Kidney glomerular epithelial cell (primary cell): ENCODE measurements at regions not wholly inside any gene's neighbourhood (a gene's known extent, or its start where the extent isn't known, plus 50 kb on each side); places are given as distances from the start of the nearest gene placed in this dataset.

Experiments
- DNase-seq: peaks from one replicate; lab custom pipeline; 2025; lab: John Stamatoyannopoulos, UW

DNA sequence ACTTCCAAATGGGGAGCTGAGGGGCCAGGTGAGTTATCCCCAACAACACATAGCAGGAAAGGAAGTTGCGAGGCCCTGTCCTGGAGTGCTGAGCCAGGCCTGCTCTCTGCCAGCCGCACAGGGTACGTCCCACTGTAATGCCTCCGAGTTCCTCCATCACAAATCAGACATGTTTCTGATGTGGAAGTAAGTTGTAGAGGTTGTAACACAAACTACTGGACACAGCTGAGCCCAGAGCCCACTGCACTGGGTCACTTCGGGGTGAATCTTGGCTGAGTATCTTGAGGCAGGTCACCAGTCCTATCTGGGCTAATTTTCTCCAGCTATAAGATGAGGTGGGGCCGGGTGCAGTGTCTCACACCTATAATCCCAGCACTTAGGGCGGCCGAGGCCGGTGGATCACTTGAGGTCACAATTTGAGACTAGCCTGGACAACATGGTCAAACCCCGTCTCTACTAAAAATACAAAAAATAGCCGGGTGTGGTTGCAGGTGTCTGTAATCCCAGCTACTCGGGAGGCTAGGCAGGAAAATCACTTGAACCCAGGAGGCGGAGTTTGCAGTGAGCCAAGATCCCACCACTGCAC lies 100.8 kb upstream of the CDH5 start:
- no peak for DNase-seq

DNA sequence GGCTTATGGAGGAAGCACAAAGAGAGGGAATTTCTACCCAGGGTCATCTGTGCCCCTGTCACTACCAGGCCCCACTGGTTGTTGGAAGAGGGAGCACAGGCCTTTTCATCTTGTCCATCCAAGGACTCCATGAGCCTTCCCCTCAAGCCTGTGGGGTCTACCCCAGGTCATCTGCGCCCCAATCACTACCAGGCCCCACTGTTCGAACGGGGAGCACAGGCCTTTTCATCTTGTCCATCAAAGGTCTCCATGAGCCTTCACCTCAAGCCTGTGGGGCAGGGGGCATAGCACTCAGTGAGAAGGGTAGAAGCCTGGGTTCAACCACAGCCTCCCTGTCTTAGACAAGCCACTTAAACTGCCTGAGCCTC lies 101.5 kb upstream of the CDH5 start:
- DNase-seq = no peak

DNA sequence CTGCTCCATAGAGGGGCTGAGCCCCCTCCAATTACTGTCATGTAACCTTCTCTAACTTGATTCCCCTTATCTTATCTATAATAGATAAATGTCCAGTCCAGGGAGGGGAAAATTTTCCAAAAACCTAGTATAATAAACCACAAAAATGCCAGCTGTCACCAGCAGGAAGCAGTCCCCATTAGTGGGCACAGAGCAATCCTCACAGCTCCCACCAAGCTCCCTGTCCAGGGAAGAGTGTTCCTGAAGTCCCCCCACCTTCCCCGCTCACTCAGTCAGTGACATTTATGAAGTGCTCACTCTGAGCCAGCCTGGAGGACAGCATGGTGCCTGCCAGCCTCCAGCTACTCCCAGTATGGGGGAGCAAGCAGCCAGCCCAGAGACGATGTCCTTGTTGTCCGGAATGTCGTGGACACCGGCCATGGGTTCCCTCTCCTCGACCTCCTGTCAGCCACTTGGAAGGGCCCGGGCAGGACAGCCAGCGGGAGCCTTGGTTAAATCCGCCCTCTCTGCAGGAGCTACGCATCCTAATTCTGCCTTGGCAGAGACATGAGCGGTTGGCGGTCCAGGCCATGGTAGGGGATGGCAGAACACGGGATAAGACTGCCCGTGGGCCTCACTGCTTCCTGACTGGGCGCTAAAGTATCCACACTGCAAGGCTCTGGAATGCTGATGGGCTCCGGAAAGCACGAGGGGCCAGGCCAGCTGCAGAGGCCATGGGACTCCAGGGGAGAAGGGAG lies 102.0 kb upstream of the CDH5 start:
- DNase-seq = no peak

- no peak for DNase-seq
Observed at GRCh38 chr16:66263973-66264310, 102.5 kb upstream of the CDH5 start.

DNA sequence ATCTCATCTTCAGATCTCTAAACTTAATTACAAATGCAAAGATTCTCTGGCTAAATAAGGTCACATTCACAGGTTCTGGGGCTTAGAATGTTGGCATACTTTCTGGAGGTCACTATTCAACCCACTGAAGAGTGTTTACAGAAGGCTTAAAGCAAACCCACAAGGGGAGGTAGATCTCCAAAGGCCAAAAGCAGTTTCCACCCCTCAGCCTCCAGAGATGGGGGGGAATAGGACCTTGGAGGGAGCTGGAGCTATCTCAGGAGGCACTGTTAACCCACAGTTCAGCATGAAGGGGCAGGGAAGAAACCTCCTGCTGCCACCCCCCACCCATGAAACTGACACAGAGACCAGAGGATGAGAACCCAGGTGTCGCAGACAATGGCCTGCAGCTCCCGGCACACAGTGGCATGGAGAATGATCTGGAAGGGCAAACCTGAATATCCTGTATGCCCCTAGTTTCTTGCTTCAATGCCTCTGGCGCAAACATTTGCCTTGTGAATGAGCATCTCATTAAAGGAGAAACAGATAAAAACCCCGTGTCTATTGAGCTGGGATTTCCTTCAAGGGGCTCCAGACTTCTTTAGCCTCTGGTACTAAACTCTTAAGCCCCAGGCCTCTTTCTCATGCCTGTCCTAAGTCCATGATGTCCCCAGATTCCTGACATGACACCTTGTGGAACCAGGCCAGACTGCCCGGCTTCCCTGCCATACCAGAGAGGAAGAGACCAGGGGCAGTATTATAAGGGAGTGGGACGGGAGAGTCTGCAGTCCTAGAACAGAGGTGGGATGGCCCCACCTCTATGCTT lies 103.1 kb upstream of the CDH5 start:
- no peak for DNase-seq

DNA sequence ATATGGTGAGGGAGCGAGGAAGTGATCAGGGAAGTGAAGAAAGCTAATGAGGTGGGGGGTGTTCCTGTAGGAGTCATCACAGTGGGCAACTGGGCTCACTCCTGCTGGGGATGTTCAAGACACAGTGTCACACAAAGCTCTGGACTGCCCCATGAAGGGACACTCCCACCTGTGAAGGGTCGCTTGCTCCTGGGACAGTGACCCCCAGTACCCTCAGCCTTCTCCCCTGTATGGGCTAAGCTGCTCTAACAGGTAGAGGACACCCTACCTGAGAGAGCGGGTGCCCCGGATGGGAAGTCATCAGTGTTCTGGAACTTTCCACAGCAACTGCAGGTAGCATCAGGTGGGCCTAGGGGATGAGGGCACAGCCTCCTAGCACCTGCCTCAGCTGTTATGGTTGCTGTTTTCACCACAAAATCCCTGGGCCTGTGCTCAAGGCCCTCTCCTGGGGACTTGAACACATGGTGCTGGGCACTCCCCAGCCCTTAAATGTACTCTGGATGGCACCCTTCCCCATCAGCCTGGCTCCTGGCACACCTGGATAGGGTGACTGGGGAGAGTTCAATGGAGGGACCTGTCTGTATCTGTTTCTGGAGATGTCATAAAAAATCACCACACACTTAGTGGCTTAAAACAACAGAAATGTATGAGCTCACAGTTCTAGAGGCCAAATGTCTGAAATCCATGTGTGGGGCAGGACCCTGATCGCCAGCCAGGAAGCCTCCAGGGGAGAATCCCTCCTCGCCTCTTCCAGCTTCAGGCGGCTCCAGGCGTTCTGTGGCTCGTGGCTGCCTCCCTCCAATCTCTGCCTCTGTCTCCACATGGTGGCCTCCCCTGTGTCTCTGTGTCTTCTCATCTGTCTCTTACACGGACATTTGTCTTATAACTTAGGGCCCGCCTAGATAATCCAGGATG lies 104.0 kb upstream of the CDH5 start:
- DNase-seq = no peak

DNA sequence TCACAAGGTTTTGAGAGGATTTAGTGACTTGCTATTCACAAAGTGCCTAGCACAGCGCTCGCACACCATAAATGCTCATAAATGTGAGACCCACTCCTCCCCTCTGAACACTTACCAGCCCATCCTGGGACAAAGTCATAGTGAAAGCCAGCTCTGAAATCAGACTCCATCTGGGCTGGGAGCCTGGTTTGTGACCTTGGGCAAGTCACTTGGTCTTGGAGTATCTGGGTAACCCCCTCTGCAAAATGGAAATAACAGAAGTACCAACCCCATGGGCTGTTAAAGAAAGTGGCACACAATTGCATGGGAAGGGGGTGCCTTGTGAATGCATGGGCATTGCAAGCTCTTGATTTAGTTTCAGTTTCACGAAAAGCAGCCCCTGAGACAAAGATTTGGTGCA lies 104.7 kb upstream of the CDH5 start:
- DNase-seq = no peak

GRCh38 chr16:66260522-66261254 lies 105.8 kb upstream of the CDH5 start:
- no peak for DNase-seq

DNA sequence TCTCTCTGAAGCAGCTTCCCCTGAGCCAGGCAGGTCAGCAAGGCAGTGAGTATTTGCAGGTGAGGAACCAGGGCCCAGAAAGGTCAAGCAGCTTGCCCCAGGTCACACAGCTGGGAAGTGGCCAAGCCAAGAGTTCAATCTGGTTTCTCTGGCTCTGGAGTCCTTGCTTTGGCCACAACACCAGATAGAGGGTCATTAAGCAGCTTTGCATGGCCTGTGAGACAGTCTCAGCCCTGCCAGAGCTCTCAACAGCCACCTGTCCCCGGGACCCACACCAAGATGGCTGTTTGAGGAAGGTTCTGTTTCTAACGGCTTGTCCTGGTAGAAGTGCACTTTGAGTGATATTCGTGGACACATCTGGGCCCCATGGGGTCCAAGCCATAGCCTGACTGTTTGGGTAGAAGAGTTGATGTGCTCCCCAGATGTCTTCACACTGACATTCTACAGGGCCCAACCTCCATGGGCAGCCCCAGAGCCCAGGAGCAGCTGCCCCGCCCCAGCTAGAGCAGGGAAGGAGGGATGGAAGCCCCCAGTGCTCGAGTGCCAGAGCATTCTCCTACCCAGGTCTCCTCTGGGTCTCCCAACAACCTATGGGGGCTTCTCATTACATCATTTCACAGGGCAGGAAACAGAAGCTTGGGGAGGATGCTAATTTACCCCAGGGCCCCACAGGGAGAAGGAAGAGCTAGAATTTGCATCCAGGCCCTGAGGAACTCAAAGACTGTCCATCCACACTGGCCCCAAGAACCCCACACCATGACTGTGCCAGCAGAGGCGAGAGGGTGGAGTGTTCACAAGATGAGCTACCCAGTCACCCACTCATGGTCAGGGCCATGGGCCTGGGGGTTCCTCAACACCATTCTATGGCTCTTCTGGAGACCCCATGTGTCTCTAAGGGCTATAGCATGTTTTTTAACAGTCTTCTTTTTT lies 107.3 kb upstream of the CDH5 start:
- DNase-seq = no peak

- DNase-seq = no peak
Observed at GRCh38 chr16:66256919-66257318, 109.6 kb upstream of the CDH5 start.

GRCh38 chr16:66255647-66256046 lies 110.8 kb upstream of the CDH5 start:
- no peak for DNase-seq

DNA sequence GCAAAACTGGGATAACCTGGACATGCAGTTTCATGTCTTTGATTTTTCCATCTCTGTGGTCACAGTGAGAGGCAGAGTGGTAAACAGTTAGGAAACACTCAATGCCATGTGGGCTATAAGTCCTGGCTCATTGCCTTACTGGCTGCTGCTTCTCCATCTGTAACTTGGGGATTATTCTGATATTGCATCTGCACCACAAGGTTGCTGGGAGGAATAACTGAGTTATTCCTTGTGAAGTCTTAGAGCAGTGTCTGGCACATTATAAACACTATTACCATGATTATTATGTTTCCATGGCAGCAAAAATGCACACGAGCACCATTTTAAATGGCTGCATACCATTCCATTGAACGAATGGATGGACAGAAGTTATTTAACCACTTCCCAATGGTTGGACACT lies 111.7 kb upstream of the CDH5 start:
- DNase-seq = no peak

DNA sequence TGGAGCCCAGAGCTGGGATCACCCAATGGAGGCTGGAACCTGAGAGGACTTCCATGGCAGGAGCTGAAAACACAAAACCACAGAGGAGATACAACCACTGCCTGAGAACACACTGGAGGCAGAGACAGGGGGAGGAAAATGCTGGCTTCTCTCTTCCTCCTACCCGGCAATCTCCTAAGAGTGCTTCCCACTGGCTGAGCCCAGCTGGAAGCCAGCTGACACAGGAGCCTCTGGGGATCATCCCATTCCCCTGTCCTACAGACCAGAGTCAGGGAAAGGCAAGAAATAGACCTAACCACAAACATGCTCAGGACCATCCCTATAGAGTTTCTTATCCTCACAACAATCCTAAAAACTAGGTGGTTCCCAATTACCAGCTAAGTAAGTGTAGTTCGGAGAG lies 112.4 kb upstream of the CDH5 start:
- DNase-seq = no peak

GRCh38 chr16:66251476-66252160 lies 114.9 kb upstream of the CDH5 start:
- no peak for DNase-seq

DNA sequence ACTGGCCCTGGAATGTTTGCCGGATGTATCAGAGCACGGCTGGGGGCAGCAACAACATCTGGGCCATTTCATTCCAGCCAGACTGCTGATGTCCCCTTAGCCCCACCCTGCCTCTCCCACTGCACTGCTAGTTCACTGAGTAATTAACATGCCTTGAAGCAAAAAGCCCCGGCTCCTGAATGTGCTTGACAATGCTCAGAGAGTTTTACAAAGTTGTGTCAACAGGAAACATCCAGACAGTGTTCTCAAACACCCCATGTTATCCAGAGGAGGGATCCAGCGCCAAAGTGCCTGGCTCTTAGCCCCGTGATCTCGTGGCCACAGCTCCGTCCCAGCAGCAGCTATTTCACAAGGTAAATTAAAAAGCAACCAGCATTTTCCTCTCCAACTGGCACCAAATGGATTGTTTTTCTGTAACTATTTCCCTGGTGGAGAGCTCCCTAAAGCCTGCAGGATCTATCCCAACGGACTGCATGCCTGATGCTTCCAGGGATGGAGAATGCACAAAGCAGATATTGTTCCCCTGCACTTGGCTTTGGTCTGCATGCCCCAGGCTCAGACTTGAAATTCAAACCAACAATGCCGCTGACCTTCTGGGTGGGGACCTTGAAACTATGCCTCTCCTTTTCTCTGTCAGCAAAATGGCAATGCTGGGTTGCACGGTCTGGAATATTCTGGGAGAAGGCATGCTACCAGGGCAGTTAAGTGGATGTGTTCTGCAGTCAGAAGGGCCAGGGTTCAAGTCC lies 115.6 kb upstream of the CDH5 start:
- no peak for DNase-seq

- no peak for DNase-seq
Observed at GRCh38 chr16:66247516-66248481, 118.7 kb upstream of the CDH5 start.

DNA sequence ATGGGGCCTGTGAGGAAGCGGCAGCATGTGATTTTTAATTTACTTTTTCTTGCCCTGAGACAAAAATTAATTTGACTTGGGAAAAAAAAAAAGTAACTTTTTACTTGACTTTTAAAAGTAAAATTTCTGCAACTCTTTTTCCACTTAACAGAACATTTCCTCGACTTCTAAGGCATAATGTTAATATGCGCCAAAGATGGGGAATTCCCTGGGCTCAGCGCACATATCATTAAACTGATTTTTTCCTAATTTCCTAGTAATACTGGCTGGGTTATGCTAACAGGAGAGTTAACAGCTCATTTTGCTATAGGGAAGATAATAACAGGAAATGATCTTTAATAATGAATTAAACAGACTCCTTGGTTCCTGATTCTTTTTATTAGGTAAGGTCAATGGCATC lies 120.6 kb upstream of the CDH5 start:
- DNase-seq = no peak

- DNase-seq = no peak
Observed at GRCh38 chr16:66245072-66245471, 121.4 kb upstream of the CDH5 start.
